Activated T-cell treated with anti-CD3 and anti-CD28 coated beads for 48 hours (primary cell): ENCODE measurements at regions not wholly inside any gene's neighbourhood (a gene's known extent, or its start where the extent isn't known, plus 50 kb on each side); places are given as distances from the start of the nearest gene placed in this dataset.

Experiments used
- DNase-seq: peaks from one replicate; pipeline ENCODE4 v3.0.0-alpha.2; 2020; ENCODE audit warnings: low read depth

GRCh38 chr18:1559563-1559962 is 654.9 kb downstream of the ADCYAP1 start:
- DNase-seq = no peak

GRCh38 chr18:1564793-1565192 is 660.1 kb downstream of the ADCYAP1 start:
- no peak for DNase-seq

- DNase-seq = no peak
Measured at GRCh38 chr18:1571206-1571605, 666.5 kb downstream of the ADCYAP1 start.

- DNase-seq = no peak
Measured at GRCh38 chr18:1573732-1574131, 669.1 kb downstream of the ADCYAP1 start.

- DNase-seq = no peak
Measured at GRCh38 chr18:1575084-1575483, 670.4 kb downstream of the ADCYAP1 start.

- no peak for DNase-seq
Measured at GRCh38 chr18:1578505-1578904, 673.8 kb downstream of the ADCYAP1 start.

- DNase-seq = no peak
Measured at GRCh38 chr18:1581581-1581980, 676.9 kb downstream of the ADCYAP1 start.

- no peak for DNase-seq
Measured at GRCh38 chr18:1585881-1586488, 681.3 kb downstream of the ADCYAP1 start.

- DNase-seq = no peak
Measured at GRCh38 chr18:1593091-1593490, 688.4 kb downstream of the ADCYAP1 start.

- DNase-seq = no peak
Measured at GRCh38 chr18:1595195-1595594, 690.5 kb downstream of the ADCYAP1 start.

- no peak for DNase-seq
Measured at GRCh38 chr18:1599196-1599595, 694.5 kb downstream of the ADCYAP1 start.

GRCh38 chr18:1604751-1605150 is 700.1 kb downstream of the ADCYAP1 start:
- no peak for DNase-seq

GRCh38 chr18:1618364-1618763 is 713.7 kb downstream of the ADCYAP1 start:
- DNase-seq = no peak

GRCh38 chr18:1619507-1619906 is 714.8 kb downstream of the ADCYAP1 start:
- no peak for DNase-seq

- DNase-seq = no peak
Measured at GRCh38 chr18:1624612-1625011, 719.9 kb downstream of the ADCYAP1 start.

- no peak for DNase-seq
Measured at GRCh38 chr18:1627494-1627893, 722.8 kb downstream of the ADCYAP1 start.

- DNase-seq = no peak
Measured at GRCh38 chr18:1648712-1649111, 744.0 kb downstream of the ADCYAP1 start.

- DNase-seq = no peak
Measured at GRCh38 chr18:1652018-1652417, 747.3 kb downstream of the ADCYAP1 start.

- DNase-seq = no peak
Measured at GRCh38 chr18:1653873-1654272, 749.2 kb downstream of the ADCYAP1 start.

- DNase-seq = no peak
Measured at GRCh38 chr18:1657876-1658275, 753.2 kb downstream of the ADCYAP1 start.

GRCh38 chr18:1658908-1659566 is 754.4 kb downstream of the ADCYAP1 start:
- DNase-seq = no peak

GRCh38 chr18:1663879-1664705 is 759.4 kb downstream of the ADCYAP1 start:
- DNase-seq = peak; percentile 27

- no peak for DNase-seq
Measured at GRCh38 chr18:1665079-1665478, 760.4 kb downstream of the ADCYAP1 start.
